ENCODE measurements at regions not wholly inside any gene's neighbourhood (a gene's known extent, or its start where the extent isn't known, plus 50 kb on each side); places are given as distances from the start of the nearest gene placed in this dataset.
"Not testable (repeated sequence)": the region's sequence is repeated elsewhere in the genome, so short reads cannot be mapped to it uniquely, and the experiment has no call there.

- not testable (repeated sequence) for TF ChIP-seq CTCF, POLR2A (IDR thresholded peaks at IDR 0.05)
Observed at GRCh38 chr9:38474476-38474875, 50.2 kb upstream of the IGFBPL1 start.

Measured in right lobe of liver (tissue), 4 donors.